ENCODE measurements at regions not wholly inside any gene's neighbourhood (a gene's known extent, or its start where the extent isn't known, plus 50 kb on each side); places are given as distances from the start of the nearest gene placed in this dataset.

DNA sequence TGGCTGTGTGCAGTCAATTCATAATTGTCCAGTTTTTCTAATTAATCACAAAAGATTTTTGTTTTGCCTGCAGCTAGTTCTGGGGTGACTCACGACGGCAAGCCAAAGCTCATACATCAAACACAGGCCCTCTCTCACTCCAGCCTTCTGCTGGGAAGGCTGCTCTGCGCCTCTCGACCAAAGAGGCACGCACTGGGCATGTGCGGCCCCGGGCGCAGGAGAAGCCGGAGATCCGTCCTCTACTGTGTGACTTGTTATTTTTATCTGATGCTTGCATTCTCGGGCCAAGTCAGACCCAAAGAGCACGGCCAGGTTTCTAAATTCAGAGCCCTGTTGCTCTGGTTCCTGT, 98.5 kb downstream of the TFAP2A start:
- TF ChIP-seq TCF12 (IDR thresholded peaks at IDR 0.05; ENCODE audit: low read depth) (no peak), TEAD4 (IDR thresholded peaks at IDR 0.05) (no peak), EGR1 (IDR thresholded peaks at IDR 0.05) (no peak), EP300 (IDR thresholded peaks at IDR 0.05; ENCODE audit: borderline replicate concordance) (no peak), NFIC (IDR thresholded peaks at IDR 0.05) (no peak), CEBPB (IDR thresholded peaks at IDR 0.05) (no peak), RAD21 (IDR thresholded peaks at IDR 0.05; ENCODE audit: low read depth) (no peak), FOXM1 (IDR thresholded peaks at IDR 0.05; ENCODE audit: borderline replicate concordance, low read depth) (no peak), TAF1 (IDR thresholded peaks at IDR 0.05; ENCODE audit: low read depth) (no peak), ZBTB7A (IDR thresholded peaks at IDR 0.05; ENCODE audit: low read depth) (no peak), YY1 (IDR thresholded peaks at IDR 0.05; ENCODE audit: low read depth) (no peak), CREB1 (IDR thresholded peaks at IDR 0.05; ENCODE audit: low read depth) (no peak)
- TF ChIP-seq, protein P1, sequence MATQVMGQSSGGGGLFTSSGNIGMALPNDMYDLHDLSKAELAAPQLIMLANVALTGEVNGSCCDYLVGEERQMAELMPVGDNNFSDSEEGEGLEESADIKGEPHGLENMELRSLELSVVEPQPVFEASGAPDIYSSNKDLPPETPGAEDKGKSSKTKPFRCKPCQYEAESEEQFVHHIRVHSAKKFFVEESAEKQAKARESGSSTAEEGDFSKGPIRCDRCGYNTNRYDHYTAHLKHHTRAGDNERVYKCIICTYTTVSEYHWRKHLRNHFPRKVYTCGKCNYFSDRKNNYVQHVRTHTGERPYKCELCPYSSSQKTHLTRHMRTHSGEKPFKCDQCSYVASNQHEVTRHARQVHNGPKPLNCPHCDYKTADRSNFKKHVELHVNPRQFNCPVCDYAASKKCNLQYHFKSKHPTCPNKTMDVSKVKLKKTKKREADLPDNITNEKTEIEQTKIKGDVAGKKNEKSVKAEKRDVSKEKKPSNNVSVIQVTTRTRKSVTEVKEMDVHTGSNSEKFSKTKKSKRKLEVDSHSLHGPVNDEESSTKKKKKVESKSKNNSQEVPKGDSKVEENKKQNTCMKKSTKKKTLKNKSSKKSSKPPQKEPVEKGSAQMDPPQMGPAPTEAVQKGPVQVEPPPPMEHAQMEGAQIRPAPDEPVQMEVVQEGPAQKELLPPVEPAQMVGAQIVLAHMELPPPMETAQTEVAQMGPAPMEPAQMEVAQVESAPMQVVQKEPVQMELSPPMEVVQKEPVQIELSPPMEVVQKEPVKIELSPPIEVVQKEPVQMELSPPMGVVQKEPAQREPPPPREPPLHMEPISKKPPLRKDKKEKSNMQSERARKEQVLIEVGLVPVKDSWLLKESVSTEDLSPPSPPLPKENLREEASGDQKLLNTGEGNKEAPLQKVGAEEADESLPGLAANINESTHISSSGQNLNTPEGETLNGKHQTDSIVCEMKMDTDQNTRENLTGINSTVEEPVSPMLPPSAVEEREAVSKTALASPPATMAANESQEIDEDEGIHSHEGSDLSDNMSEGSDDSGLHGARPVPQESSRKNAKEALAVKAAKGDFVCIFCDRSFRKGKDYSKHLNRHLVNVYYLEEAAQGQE (IDR thresholded peaks at IDR 0.05; ENCODE audit: low read depth), result no peak
- TF ChIP-seq, protein P2, sequence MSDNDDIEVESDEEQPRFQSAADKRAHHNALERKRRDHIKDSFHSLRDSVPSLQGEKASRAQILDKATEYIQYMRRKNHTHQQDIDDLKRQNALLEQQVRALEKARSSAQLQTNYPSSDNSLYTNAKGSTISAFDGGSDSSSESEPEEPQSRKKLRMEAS (IDR thresholded peaks at IDR 0.05), result no peak
- TF ChIP-seq, protein P3, sequence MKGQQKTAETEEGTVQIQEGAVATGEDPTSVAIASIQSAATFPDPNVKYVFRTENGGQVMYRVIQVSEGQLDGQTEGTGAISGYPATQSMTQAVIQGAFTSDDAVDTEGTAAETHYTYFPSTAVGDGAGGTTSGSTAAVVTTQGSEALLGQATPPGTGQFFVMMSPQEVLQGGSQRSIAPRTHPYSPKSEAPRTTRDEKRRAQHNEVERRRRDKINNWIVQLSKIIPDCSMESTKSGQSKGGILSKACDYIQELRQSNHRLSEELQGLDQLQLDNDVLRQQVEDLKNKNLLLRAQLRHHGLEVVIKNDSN (IDR thresholded peaks at IDR 0.05), result no peak

DNA sequence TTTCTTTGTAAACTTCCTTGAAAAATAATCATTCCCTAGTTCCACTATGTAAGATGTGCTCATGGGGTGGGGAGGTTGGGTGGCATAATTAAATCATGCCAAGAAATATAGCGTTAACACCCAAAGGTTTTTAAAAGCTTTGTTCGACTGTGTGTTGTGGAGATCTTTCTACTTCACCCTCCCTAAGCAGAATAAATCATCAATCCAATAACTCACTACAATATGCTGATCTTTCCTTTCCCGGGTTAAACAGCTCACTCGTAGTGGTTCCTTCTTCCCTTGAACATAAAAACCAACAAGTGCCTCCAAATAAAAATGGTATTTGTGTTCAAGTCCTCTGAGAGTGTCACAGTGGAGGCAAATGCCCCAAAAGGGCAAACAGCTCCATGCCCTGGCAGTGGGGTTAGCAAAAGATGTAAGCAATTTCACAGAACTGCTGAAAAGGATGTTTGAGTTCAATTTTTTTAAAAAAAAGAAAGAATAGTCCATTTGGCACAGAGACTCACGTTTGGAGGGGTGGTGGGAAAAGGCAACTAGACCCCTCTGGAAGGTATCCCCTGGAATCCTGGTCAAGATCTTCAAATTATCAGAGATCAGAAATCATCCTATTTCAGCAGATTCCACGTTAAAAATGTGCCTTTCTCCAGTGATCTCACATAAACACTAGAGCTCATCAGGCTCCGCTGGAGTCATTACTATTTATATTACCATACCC, 99.1 kb downstream of the TFAP2A start:
- TF ChIP-seq CEBPB (IDR thresholded peaks at IDR 0.05) (no peak), RAD21 (IDR thresholded peaks at IDR 0.05; ENCODE audit: low read depth) (no peak), ZBTB7A (IDR thresholded peaks at IDR 0.05; ENCODE audit: low read depth) (no peak), EP300 (IDR thresholded peaks at IDR 0.05; ENCODE audit: borderline replicate concordance) (no peak), YY1 (IDR thresholded peaks at IDR 0.05; ENCODE audit: low read depth) (no peak), TCF12 (IDR thresholded peaks at IDR 0.05; ENCODE audit: low read depth) (no peak), NFIC (IDR thresholded peaks at IDR 0.05) (no peak), CREB1 (IDR thresholded peaks at IDR 0.05; ENCODE audit: low read depth) (no peak), EGR1 (IDR thresholded peaks at IDR 0.05) (no peak), TEAD4 (IDR thresholded peaks at IDR 0.05) (no peak), FOXM1 (IDR thresholded peaks at IDR 0.05; ENCODE audit: borderline replicate concordance, low read depth) (no peak)
- TF ChIP-seq, protein P2 (IDR thresholded peaks at IDR 0.05), result no peak
- TF ChIP-seq, protein P1 (IDR thresholded peaks at IDR 0.05; ENCODE audit: low read depth), result no peak
- TF ChIP-seq, protein P3 (IDR thresholded peaks at IDR 0.05), result no peak

DNA sequence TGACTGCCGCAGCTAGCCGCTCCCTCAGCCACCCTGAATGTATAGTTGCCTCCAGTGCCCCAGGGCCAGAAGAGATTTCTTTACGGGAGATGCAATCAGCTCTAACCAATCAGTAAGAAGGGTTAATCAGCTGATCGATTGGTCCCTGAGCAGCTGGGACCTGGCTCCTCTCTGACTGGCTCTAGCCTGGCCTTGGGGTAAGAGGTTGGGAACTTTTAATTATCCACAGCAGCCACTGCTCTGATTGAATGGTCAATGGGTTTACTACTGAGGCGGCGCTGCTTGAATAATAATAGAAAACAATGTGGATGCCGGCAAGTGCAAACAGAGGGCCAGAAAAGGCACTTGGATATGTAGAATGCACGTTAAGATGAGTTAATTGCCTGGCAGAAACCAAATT, 99.8 kb downstream of the TFAP2A start:
- TF ChIP-seq ZBTB7A (IDR thresholded peaks at IDR 0.05; ENCODE audit: low read depth), result no peak
- no peak for TF ChIP-seq TAF1 (IDR thresholded peaks at IDR 0.05; ENCODE audit: low read depth)
- TF ChIP-seq, protein P3 (IDR thresholded peaks at IDR 0.05), result no peak
- TF ChIP-seq FOXM1 (IDR thresholded peaks at IDR 0.05; ENCODE audit: borderline replicate concordance, low read depth), result no peak
- TF ChIP-seq TCF12 (IDR thresholded peaks at IDR 0.05; ENCODE audit: low read depth), result no peak
- TF ChIP-seq TEAD4 (IDR thresholded peaks at IDR 0.05), result no peak
- no peak for TF ChIP-seq CEBPB (IDR thresholded peaks at IDR 0.05)
- TF ChIP-seq YY1 (IDR thresholded peaks at IDR 0.05; ENCODE audit: low read depth), result no peak
- no peak for TF ChIP-seq EGR1 (IDR thresholded peaks at IDR 0.05)
- TF ChIP-seq, protein P2 (IDR thresholded peaks at IDR 0.05), result no peak
- no peak for TF ChIP-seq CREB1 (IDR thresholded peaks at IDR 0.05; ENCODE audit: low read depth)
- TF ChIP-seq EP300 (IDR thresholded peaks at IDR 0.05; ENCODE audit: borderline replicate concordance), result no peak
- TF ChIP-seq, protein P1 (IDR thresholded peaks at IDR 0.05; ENCODE audit: low read depth), result no peak
- no peak for TF ChIP-seq NFIC (IDR thresholded peaks at IDR 0.05)
- no peak for TF ChIP-seq RAD21 (IDR thresholded peaks at IDR 0.05; ENCODE audit: low read depth)

All from Ishikawa (cell line).